ENCODE measurements at regions not wholly inside any gene's neighbourhood (a gene's known extent, or its start where the extent isn't known, plus 50 kb on each side); places are given as distances from the start of the nearest gene placed in this dataset.
"Not testable (repeated sequence)": the region's sequence is repeated elsewhere in the genome, so short reads cannot be mapped to it uniquely, and the experiment has no call there.

- TF ChIP-seq, protein P1, sequence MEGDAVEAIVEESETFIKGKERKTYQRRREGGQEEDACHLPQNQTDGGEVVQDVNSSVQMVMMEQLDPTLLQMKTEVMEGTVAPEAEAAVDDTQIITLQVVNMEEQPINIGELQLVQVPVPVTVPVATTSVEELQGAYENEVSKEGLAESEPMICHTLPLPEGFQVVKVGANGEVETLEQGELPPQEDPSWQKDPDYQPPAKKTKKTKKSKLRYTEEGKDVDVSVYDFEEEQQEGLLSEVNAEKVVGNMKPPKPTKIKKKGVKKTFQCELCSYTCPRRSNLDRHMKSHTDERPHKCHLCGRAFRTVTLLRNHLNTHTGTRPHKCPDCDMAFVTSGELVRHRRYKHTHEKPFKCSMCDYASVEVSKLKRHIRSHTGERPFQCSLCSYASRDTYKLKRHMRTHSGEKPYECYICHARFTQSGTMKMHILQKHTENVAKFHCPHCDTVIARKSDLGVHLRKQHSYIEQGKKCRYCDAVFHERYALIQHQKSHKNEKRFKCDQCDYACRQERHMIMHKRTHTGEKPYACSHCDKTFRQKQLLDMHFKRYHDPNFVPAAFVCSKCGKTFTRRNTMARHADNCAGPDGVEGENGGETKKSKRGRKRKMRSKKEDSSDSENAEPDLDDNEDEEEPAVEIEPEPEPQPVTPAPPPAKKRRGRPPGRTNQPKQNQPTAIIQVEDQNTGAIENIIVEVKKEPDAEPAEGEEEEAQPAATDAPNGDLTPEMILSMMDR (IDR thresholded peaks at IDR 0.05): not testable (repeated sequence)
- not testable (repeated sequence) for TF ChIP-seq POLR2A, EP300 (IDR thresholded peaks at IDR 0.05)
Measured at GRCh38 chr13:34386229-34386628, 555.8 kb upstream of the NBEA start.

All from gastroesophageal sphincter (tissue), 3 donors.